CMK (cell line): ENCODE measurements at regions not wholly inside any gene's neighbourhood (a gene's known extent, or its start where the extent isn't known, plus 50 kb on each side); places are given as distances from the start of the nearest gene placed in this dataset.
"Not testable (repeated sequence)": the region's sequence is repeated elsewhere in the genome, so short reads cannot be mapped to it uniquely, and the experiment has no call there.

Source experiments
- DNase-seq: peaks from one replicate; pipeline ENCODE4 v3.0.0-alpha.2; 2010; ENCODE audit warnings: low read depth

- DNase-seq, result no peak
These were observed 1096.1 kb upstream of the CELF2 start for GRCh38 chr10:9921544-9921943.

GRCh38 chr10:9922126-9922870, 1095.4 kb upstream of the CELF2 start:
- DNase-seq, result no peak

GRCh38 chr10:9926003-9926402, 1091.7 kb upstream of the CELF2 start:
- no peak for DNase-seq

- no peak for DNase-seq
These were observed 1090.8 kb upstream of the CELF2 start for GRCh38 chr10:9926881-9927280.

- no peak for DNase-seq
These were observed 1078.0 kb upstream of the CELF2 start for GRCh38 chr10:9939716-9940115.

- no peak for DNase-seq
These were observed 1073.0 kb upstream of the CELF2 start for GRCh38 chr10:9944690-9945089.

- DNase-seq, result no peak
These were observed 1067.6 kb upstream of the CELF2 start for GRCh38 chr10:9950070-9950469.

GRCh38 chr10:9951481-9952257, 1066.0 kb upstream of the CELF2 start:
- DNase-seq, result no peak

- DNase-seq, result no peak
These were observed 1060.3 kb upstream of the CELF2 start for GRCh38 chr10:9957351-9957750.

- not testable (repeated sequence) for DNase-seq
These were observed 1059.8 kb upstream of the CELF2 start for GRCh38 chr10:9957876-9958275.

GRCh38 chr10:9965341-9965740, 1052.3 kb upstream of the CELF2 start:
- DNase-seq, result no peak

GRCh38 chr10:9986786-9987185, 1030.9 kb upstream of the CELF2 start:
- no peak for DNase-seq

- no peak for DNase-seq
These were observed 1030.5 kb upstream of the CELF2 start for GRCh38 chr10:9987197-9987596.

GRCh38 chr10:9992661-9993060, 1025.0 kb upstream of the CELF2 start:
- no peak for DNase-seq

GRCh38 chr10:9994131-9994530, 1023.5 kb upstream of the CELF2 start:
- no peak for DNase-seq

- no peak for DNase-seq
These were observed 1018.0 kb upstream of the CELF2 start for GRCh38 chr10:9999627-10000026.

GRCh38 chr10:10007957-10008356, 1009.7 kb upstream of the CELF2 start:
- no peak for DNase-seq

GRCh38 chr10:10010397-10010796, 1007.3 kb upstream of the CELF2 start:
- no peak for DNase-seq

- DNase-seq, result no peak
These were observed 1002.8 kb upstream of the CELF2 start for GRCh38 chr10:10014846-10015245.

GRCh38 chr10:10017716-10018115, 1000.0 kb upstream of the CELF2 start:
- DNase-seq, result no peak

GRCh38 chr10:10020945-10021344, 996.7 kb upstream of the CELF2 start:
- DNase-seq, result no peak

GRCh38 chr10:10032991-10033390, 984.7 kb upstream of the CELF2 start:
- no peak for DNase-seq

GRCh38 chr10:10038348-10038747, 979.3 kb upstream of the CELF2 start:
- no peak for DNase-seq

- no peak for DNase-seq
These were observed 978.1 kb upstream of the CELF2 start for GRCh38 chr10:10039595-10039994.
